ENCODE measurements at regions not wholly inside any gene's neighbourhood (a gene's known extent, or its start where the extent isn't known, plus 50 kb on each side); places are given as distances from the start of the nearest gene placed in this dataset.

GRCh38 chr11:127598476-127598875 is 597.9 kb upstream of the KIRREL3 start:
- Histone ChIP-seq H3K4me3 (ENCODE audit: low read depth, low read length) (no peak overlapping the region), H3K27me3 (ENCODE audit: control insufficient read depth, insufficient read depth, low read length) (no peaks in the 10 kb centered on the region), H3K36me3 (ENCODE audit: control insufficient read depth, insufficient read depth, low read length) (no peaks in the 10 kb centered on the region)
- DNase-seq (ENCODE audit: low read depth): no peak
- FAIRE-seq: no peak
- TF ChIP-seq CTCF (IDR thresholded peaks at IDR 0.05; ENCODE audit: insufficient read depth, low read length, severe bottlenecking): no peak

- Histone ChIP-seq H3K36me3 (ENCODE audit: control insufficient read depth, insufficient read depth, low read length) (no peaks in the 10 kb centered on the region), H3K4me3 (ENCODE audit: low read depth, low read length) (no peak overlapping the region), H3K27me3 (ENCODE audit: control insufficient read depth, insufficient read depth, low read length) (no peaks in the 10 kb centered on the region)
- FAIRE-seq (no peak), DNase-seq (ENCODE audit: low read depth) (no peak)
- no peak for TF ChIP-seq CTCF (IDR thresholded peaks at IDR 0.05; ENCODE audit: insufficient read depth, low read length, severe bottlenecking)
These were observed 595.9 kb upstream of the KIRREL3 start for GRCh38 chr11:127596433-127596832.

GRCh38 chr11:127592371-127592770 is 591.8 kb upstream of the KIRREL3 start:
- no peak overlapping the region for H3K4me3 ChIP-seq (ENCODE audit: low read depth, low read length)
- no peak for FAIRE-seq
- TF ChIP-seq CTCF (IDR thresholded peaks at IDR 0.05; ENCODE audit: insufficient read depth, low read length, severe bottlenecking): no peak
- H3K27me3 ChIP-seq (ENCODE audit: control insufficient read depth, insufficient read depth, low read length): no peaks in the 10 kb centered on the region
- DNase-seq (ENCODE audit: low read depth): no peak
- H3K36me3 ChIP-seq (ENCODE audit: control insufficient read depth, insufficient read depth, low read length): no peaks in the 10 kb centered on the region

GRCh38 chr11:127590314-127590713 is 589.7 kb upstream of the KIRREL3 start:
- Histone ChIP-seq H3K27me3 (ENCODE audit: control insufficient read depth, insufficient read depth, low read length) (no peaks in the 10 kb centered on the region), H3K36me3 (ENCODE audit: control insufficient read depth, insufficient read depth, low read length) (no peaks in the 10 kb centered on the region), H3K4me3 (ENCODE audit: low read depth, low read length) (no peak overlapping the region)
- no peak for TF ChIP-seq CTCF (IDR thresholded peaks at IDR 0.05; ENCODE audit: insufficient read depth, low read length, severe bottlenecking)
- FAIRE-seq (no peak), DNase-seq (ENCODE audit: low read depth) (no peak)

GRCh38 chr11:127588431-127588830 is 587.9 kb upstream of the KIRREL3 start:
- no peaks in the 10 kb centered on the region for H3K27me3 ChIP-seq (ENCODE audit: control insufficient read depth, insufficient read depth, low read length)
- no peak overlapping the region for H3K4me3 ChIP-seq (ENCODE audit: low read depth, low read length)
- no peaks in the 10 kb centered on the region for H3K36me3 ChIP-seq (ENCODE audit: control insufficient read depth, insufficient read depth, low read length)
- FAIRE-seq: no peak
- no peak for TF ChIP-seq CTCF (IDR thresholded peaks at IDR 0.05; ENCODE audit: insufficient read depth, low read length, severe bottlenecking)
- no peak for DNase-seq (ENCODE audit: low read depth)

- DNase-seq (ENCODE audit: low read depth) (no peak), FAIRE-seq (no peak)
- H3K36me3 ChIP-seq (ENCODE audit: control insufficient read depth, insufficient read depth, low read length): no peaks in the 10 kb centered on the region
- no peak for TF ChIP-seq CTCF (IDR thresholded peaks at IDR 0.05; ENCODE audit: insufficient read depth, low read length, severe bottlenecking)
- no peaks in the 10 kb centered on the region for H3K27me3 ChIP-seq (ENCODE audit: control insufficient read depth, insufficient read depth, low read length)
- no peak overlapping the region for H3K4me3 ChIP-seq (ENCODE audit: low read depth, low read length)
These were observed 586.9 kb upstream of the KIRREL3 start for GRCh38 chr11:127587511-127587910.

Data from bronchial epithelial cell (primary cell).